ENCODE measurements at regions not wholly inside any gene's neighbourhood (a gene's known extent, or its start where the extent isn't known, plus 50 kb on each side); places are given as distances from the start of the nearest gene placed in this dataset.

DNA sequence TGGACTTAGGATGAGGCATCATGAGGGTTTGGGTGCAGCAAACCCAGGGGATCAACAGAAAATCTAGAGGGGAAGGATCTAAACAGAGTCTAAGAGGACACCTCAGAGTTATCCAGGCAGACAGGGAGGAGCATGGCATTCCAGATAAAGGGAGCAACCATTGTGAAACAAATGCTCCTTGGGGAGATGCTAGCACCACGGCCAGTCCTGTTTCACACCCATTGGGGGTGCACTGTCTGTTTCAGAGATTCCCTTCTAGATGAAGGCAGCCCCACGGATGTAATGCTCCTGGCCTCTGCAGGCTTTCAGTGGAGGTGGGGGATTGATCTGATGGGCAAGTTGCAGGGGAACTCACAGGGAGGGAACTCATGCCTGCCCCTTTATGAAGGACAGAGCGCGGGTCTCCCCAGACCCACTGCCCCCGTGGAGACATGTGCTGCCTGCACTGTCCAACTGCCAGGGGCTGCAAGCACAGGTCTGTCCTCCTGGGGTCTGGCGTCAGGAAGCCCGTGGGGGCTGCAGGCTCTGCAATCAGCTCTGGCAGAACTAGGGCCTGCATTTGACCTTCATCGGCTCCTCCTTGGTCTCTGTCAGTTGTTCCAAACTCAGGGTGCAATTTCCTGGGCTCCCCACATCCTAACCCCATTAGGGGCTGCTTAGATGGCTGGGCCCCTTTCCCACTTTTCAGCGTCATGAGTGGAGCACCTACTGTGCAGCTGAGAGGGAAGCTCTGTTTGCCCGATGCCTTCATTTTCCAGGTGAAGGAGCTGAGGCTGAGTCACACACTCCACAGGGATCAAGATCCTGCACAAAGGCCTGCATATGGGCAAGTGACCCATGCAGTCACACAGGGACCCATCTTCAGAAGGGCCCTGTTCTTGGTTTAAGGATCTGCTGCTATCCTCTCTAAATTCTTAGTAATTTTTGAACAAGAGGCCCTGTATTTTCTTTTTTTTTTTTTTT is 163.4 kb downstream of the ARL4C start:
- CTCF ChIA-PET, result no interaction called here
- no peak for DNase-seq
- peaks cover 54% of the 10 kb centered on the region for H3K4me1 Mint-ChIP-seq
- peaks cover 4% of the 10 kb centered on the region for H3K27me3 Mint-ChIP-seq
- peaks cover 7% of the 10 kb centered on the region for H3K36me3 Mint-ChIP-seq
- no peak overlapping the region for H3K27ac Mint-ChIP-seq
- peaks cover 5% of the 10 kb centered on the region for H3K9me3 Mint-ChIP-seq
- H3K4me3 Mint-ChIP-seq, result no peak overlapping the region

DNA sequence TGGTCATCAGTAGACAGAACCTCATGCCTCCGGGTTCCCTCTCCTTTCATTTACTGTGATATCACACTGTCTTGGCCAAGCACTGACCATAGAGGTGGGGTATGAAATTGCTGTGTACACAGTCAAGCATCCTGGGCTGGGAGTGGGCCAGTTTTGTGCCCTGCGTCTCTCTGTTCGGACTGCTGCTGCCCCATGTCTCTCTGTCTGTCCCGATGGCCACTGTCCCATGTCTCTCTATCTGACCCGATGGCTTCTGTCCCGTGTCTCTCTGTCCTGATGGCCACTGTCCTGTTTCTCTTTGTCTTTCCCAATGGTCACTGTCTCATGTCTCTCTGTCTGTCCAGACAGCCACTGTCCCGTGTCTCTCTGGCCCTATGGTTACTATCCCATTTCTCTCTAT is 164.9 kb downstream of the ARL4C start:
- H3K27ac Mint-ChIP-seq, result no peak overlapping the region
- no peak for DNase-seq

DNA sequence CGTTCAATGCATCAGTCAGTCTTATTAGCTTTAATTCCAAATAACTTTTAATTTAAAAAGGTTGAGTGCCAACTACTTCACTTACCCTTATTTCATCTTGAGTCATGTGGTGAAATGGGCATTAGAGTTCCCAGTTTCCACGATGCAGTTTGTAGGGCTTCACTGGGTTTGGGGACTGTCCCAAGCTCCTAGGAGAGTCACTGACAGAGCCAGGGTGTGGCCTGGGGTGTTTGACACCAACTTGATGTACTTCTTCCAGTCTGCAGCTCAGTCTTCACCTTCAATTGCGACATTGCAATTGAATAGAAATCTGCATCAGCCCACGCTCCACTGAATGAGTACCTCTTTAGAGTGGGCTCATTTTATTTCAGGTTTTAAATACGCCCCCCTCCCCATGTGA is 165.3 kb downstream of the ARL4C start:
- CTCF ChIA-PET, result no interaction called here
- Mint-ChIP-seq H3K36me3 (peaks cover 9% of the 10 kb centered on the region), H3K27ac (no peak overlapping the region), H3K4me3 (no peak overlapping the region), H3K4me1 (peaks cover 52% of the 10 kb centered on the region), H3K27me3 (peaks cover 4% of the 10 kb centered on the region), H3K9me3 (no peaks in the 10 kb centered on the region)
- DNase-seq, result no peak

More for the DNA sequence above, 164.9 kb downstream of the ARL4C start:
- Mint-ChIP-seq H3K9me3 (no peaks in the 10 kb centered on the region), H3K27me3 (peaks cover 4% of the 10 kb centered on the region), H3K36me3 (peaks cover 9% of the 10 kb centered on the region), H3K4me1 (peaks cover 56% of the 10 kb centered on the region), H3K4me3 (no peak overlapping the region)
- CTCF ChIA-PET, result no interaction called here

DNA sequence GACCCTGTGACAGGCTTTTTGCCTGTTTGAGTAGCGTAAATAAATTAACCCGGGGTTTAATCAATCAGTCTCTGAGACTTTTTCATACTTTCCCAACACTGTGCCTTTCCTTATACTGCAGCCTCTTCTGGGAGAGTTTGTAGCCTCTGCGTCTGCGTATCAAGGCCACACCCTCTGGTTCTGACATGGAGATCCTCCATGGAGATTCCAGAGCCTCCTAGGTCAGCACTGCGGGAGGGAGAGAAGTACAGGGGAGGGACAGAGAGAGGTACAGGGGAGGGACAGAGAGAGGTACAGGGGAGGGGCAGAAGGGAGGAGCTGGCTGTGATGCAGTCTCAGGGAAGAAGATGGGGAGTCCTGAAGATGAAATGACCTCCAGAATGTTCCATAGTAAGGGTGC is 166.0 kb downstream of the ARL4C start:
- H3K27me3 Mint-ChIP-seq, result peaks cover 4% of the 10 kb centered on the region
- no peak overlapping the region for H3K27ac Mint-ChIP-seq
- peaks cover 45% of the 10 kb centered on the region for H3K4me1 Mint-ChIP-seq
- CTCF ChIA-PET, result no interaction called here
- H3K9me3 Mint-ChIP-seq, result no peaks in the 10 kb centered on the region
- no peak for DNase-seq
- no peak overlapping the region for H3K4me3 Mint-ChIP-seq
- peaks cover 7% of the 10 kb centered on the region for H3K36me3 Mint-ChIP-seq

DNA sequence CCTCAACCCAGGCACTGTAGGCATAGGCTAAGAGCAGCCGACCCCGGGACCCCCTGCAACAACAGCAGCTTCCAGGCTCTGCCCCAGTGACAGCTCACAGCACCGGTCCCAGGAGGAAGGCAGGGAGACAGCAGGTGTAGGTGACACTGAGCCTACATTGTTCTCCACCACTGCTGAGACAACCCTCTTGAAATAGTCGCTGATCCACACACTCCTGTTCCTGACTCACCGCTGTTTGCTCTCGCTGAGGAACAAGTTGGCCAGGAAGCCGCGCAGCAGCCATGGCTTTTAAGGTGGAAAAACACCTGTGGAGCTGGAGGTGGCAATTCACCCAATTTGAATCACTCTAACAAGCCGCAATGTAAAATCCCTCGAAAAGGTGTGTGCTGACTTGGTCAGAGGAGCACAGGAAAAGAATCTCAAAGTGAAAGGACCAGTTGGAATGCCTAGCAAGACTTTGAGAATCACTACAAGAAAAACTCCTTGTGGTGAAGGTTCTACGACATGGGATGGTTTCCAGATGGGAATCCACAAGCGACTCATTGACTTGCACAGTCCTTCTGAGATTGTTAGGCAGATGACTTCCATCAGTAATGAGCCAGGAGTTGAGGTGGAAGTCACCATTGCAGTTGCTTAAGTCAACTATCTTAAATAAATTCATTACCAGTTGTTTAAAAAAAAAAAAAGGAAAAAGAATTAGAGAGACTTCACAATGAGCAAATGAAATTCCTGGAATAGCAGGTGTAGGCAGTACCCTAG is 167.5 kb downstream of the ARL4C start:
- Mint-ChIP-seq H3K4me1 (peaks cover 44% of the 10 kb centered on the region), H3K27ac (no peak overlapping the region), H3K9me3 (no peaks in the 10 kb centered on the region), H3K36me3 (peaks cover 8% of the 10 kb centered on the region), H3K27me3 (peaks cover 4% of the 10 kb centered on the region), H3K4me3 (no peak overlapping the region)
- CTCF ChIA-PET, result no interaction called here
- no peak for DNase-seq

DNA sequence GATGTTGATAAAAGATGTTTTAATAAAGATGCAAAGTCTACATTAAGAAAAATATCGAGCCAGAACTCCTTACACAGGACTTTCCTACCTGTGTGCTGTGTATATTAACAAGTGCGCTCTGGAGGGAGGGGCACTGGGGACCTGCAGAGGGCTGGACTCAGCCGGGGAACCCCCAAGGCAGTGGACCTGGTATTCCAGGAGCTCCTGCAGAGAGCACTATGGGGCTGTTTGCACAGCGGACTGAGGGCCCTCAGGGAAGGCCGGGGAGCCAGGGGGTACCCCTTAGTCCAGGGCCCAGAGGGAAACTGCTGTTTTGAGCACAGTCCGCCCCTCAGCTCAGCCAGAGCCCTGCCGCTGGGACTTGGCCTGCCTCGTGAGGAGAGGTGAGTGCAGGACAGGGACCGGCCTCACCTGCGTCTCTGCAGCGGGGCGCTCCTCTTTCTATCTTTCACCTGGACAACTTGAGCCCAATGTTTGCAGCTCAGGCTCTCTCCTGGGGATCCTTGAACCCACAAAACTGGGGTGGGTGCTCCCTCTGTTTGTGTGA is 168.4 kb downstream of the ARL4C start:
- Mint-ChIP-seq H3K4me1 (peaks cover 49% of the 10 kb centered on the region), H3K4me3 (no peak overlapping the region), H3K36me3 (peaks cover 14% of the 10 kb centered on the region), H3K27ac (no peak overlapping the region), H3K27me3 (peaks cover 4% of the 10 kb centered on the region), H3K9me3 (no peaks in the 10 kb centered on the region)
- CTCF ChIA-PET, result interaction anchor here (0.6 kb wide), 1 partner anchor 110 kb away, joined by 3 read pairs; no protein-coding TSS in a partner anchor
- DNase-seq, result no peak

- Mint-ChIP-seq H3K4me3 (no peak overlapping the region), H3K27ac (no peak overlapping the region), H3K9me3 (no peaks in the 10 kb centered on the region), H3K36me3 (peaks cover 11% of the 10 kb centered on the region), H3K4me1 (peaks cover 52% of the 10 kb centered on the region), H3K27me3 (no peaks in the 10 kb centered on the region)
- CTCF ChIA-PET, result interaction anchor here (0.7 kb wide), 1 partner anchor 9 kb away, joined by 3 read pairs; no protein-coding TSS in a partner anchor
- no peak for DNase-seq
Measured at GRCh38 chr2:234326694-234327093, 170.2 kb downstream of the ARL4C start.

DNA sequence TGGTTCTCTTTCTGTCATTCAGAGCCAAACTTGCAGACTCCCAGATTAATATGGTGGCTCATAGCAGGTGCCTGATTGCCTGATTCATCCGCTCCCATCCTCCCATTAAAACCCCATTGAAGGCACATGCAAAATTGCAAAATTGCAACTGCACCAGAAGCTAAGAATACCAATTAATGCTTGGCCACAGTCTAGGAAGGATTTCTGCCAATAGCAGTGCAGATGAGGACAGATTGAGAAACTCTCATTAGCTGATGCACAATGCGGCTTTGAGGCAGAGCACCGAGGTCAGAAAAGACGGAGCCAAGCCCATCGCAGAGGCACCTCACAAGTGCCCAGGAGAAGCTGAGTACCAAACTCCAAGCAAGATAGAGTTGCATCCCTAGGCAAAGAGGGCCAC is 172.8 kb downstream of the ARL4C start:
- H3K27ac Mint-ChIP-seq, result peak overlapping the region; percentile 91
- H3K4me1 Mint-ChIP-seq, result peaks cover 66% of the 10 kb centered on the region
- H3K27me3 Mint-ChIP-seq, result no peaks in the 10 kb centered on the region
- CTCF ChIA-PET, result interaction anchor here (1.6 kb wide), 1 partner anchor 23 kb away, joined by 4 read pairs; no protein-coding TSS in a partner anchor
- H3K9me3 Mint-ChIP-seq, result peaks cover 3% of the 10 kb centered on the region
- H3K36me3 Mint-ChIP-seq, result peaks cover 14% of the 10 kb centered on the region
- no peak overlapping the region for H3K4me3 Mint-ChIP-seq
- no peak for DNase-seq

DNA sequence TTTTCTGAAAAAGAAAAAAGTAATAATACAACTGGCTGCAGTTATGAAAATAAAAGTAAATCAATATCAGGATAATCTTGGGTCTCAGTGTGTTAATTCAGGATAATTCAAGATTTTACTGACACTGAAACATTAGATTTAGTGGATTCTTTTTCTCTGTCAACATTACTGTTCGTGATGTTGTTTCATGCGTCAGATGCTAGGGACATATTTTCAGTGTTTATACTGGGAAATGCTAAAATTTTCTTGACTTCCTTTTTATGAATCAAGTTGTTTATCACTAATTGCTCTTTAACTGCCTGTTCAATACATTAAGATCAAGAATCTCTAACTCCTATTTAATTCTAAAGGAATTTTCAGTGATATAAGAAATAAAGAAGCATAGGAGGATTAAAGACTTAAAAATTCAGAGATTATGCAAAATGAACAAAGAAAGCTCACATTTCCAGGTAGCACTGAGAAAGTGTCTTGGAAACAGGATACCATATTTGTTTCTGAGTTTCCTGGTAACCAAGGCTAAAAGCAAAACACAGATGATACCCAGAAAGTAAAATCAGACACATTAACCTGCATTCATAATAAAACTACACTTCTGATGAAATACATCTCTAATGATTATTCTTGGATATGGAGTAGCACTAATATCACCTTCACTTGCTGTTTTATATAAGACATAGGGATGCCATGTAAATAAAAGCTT is 174.0 kb downstream of the ARL4C start:
- peaks cover 69% of the 10 kb centered on the region for H3K4me1 Mint-ChIP-seq
- CTCF ChIA-PET, result interaction anchor here (0.6 to 1.6 kb wide), 2 partner anchors 24 to 55 kb away, joined by 4 read pairs; no protein-coding TSS in a partner anchor
- peaks cover 3% of the 10 kb centered on the region for H3K9me3 Mint-ChIP-seq
- H3K27me3 Mint-ChIP-seq, result no peaks in the 10 kb centered on the region
- peak overlapping the region; percentile 29 for H3K4me3 Mint-ChIP-seq
- DNase-seq, result no peak
- H3K36me3 Mint-ChIP-seq, result peaks cover 14% of the 10 kb centered on the region
- H3K27ac Mint-ChIP-seq, result peak overlapping the region; percentile 91

GRCh38 chr2:234320066-234320465 is 176.8 kb downstream of the ARL4C start:
- peaks cover 16% of the 10 kb centered on the region for H3K36me3 Mint-ChIP-seq
- CTCF ChIA-PET, result no interaction called here
- peaks cover 62% of the 10 kb centered on the region for H3K4me1 Mint-ChIP-seq
- H3K27ac Mint-ChIP-seq, result no peak overlapping the region
- peaks cover 6% of the 10 kb centered on the region for H3K9me3 Mint-ChIP-seq
- no peak overlapping the region for H3K4me3 Mint-ChIP-seq
- H3K27me3 Mint-ChIP-seq, result no peaks in the 10 kb centered on the region
- DNase-seq, result no peak

- H3K36me3 Mint-ChIP-seq, result peaks cover 10% of the 10 kb centered on the region
- H3K4me3 Mint-ChIP-seq, result no peak overlapping the region
- peaks cover 54% of the 10 kb centered on the region for H3K4me1 Mint-ChIP-seq
- DNase-seq, result no peak
- peaks cover 9% of the 10 kb centered on the region for H3K9me3 Mint-ChIP-seq
- no peak overlapping the region for H3K27ac Mint-ChIP-seq
- no peaks in the 10 kb centered on the region for H3K27me3 Mint-ChIP-seq
- CTCF ChIA-PET, result no interaction called here
Measured at GRCh38 chr2:234318361-234318760, 178.5 kb downstream of the ARL4C start.

DNA sequence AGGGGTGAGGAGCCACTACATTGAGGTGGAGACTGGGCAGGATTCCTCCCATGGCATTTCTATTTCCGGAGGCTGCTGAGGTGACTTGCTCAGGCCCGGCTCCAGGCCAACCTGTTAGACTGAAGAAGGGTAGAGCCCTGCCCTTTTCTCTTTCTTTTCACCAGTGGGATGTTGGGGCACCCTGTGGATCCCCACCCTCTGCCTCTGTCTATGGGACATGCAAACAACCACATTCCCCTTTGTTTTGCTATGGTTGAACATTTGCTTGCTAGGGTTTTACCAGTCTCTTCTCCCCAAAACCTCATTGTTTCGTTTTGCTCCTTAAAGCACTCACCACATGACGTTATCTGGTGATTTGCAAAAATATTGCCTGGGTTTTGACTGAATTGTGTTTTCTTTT is 183.3 kb downstream of the ARL4C start:
- Mint-ChIP-seq H3K36me3 (peaks cover 15% of the 10 kb centered on the region), H3K27me3 (no peaks in the 10 kb centered on the region), H3K27ac (no peak overlapping the region), H3K4me1 (peaks cover 45% of the 10 kb centered on the region), H3K9me3 (peaks cover 8% of the 10 kb centered on the region), H3K4me3 (no peak overlapping the region)
- CTCF ChIA-PET, result no interaction called here
- no peak for DNase-seq

GRCh38 chr2:234310166-234310565 is 186.7 kb downstream of the ARL4C start:
- peaks cover 16% of the 10 kb centered on the region for H3K36me3 Mint-ChIP-seq

More at GRCh38 chr2:234310166-234310565, 186.7 kb downstream of the ARL4C start:
- Mint-ChIP-seq H3K27me3 (no peaks in the 10 kb centered on the region), H3K4me3 (no peak overlapping the region), H3K27ac (peak overlapping the region; percentile 97), H3K9me3 (peaks cover 10% of the 10 kb centered on the region), H3K4me1 (peaks cover 64% of the 10 kb centered on the region)
- no peak for DNase-seq
- CTCF ChIA-PET, result interaction anchor here (0.8 to 3.7 kb wide), 4 partner anchors 16 to 187 kb away, joined by 3 to 24 read pairs (median 4); no protein-coding TSS in a partner anchor

Measured in activated naive CD4-positive, alpha-beta T cell treated with anti-CD3 and anti-CD28 coated beads, Interleukin-2, amount 10 ng/mL, durations not matched to agents 7 days and 5 days (primary cell).